ENCODE measurements at regions not wholly inside any gene's neighbourhood (a gene's known extent, or its start where the extent isn't known, plus 50 kb on each side); places are given as distances from the start of the nearest gene placed in this dataset.
"Not testable (repeated sequence)": the region's sequence is repeated elsewhere in the genome, so short reads cannot be mapped to it uniquely, and the experiment has no call there.

DNA sequence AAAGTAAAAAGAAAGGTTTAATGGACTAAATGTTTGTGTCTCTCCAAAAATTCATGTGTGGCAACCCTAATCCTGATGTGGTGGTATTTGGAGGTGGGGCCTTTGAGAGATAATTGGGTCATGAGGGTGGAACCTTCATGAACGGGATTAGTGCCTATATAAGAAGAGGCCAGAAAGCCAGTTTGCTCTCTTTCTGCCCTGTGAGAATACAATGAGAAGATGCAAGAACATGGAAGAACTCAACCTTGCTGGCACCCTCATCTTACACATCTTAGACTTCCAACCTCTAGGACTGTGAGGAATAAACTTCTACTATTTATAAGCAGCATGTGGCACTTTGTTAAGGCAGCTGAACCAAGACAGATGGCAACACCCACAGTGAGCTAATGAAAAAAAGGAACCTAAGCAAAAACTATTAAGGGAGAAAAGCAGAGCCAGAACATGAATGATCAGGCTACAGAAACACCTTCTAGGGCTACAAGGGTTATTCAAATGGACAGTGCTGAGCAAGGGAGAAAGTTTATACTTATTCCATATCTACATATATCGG lies 159.5 kb downstream of the PLK2 start:
- no peak for DNase-seq (ENCODE audit: low read depth)

DNA sequence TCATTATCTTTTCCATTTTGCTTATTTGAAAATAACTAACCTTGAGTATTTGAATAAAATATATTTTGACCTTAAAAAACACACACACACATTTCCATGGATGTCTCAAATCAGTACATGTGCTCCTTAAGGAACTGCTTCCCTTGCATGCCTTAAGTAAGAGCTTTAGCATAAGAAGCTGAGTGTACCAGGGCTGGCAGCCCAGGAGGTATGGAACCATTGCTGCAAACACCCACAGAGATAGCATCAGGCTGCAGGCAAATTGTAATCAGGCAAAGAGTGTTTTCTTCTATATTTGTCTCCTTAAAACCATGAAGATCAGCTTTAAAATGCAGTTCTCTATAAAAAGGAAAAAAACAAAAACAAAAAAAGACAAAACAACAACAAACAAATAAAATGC lies 160.6 kb downstream of the PLK2 start:
- no peak for DNase-seq (ENCODE audit: low read depth)

DNA sequence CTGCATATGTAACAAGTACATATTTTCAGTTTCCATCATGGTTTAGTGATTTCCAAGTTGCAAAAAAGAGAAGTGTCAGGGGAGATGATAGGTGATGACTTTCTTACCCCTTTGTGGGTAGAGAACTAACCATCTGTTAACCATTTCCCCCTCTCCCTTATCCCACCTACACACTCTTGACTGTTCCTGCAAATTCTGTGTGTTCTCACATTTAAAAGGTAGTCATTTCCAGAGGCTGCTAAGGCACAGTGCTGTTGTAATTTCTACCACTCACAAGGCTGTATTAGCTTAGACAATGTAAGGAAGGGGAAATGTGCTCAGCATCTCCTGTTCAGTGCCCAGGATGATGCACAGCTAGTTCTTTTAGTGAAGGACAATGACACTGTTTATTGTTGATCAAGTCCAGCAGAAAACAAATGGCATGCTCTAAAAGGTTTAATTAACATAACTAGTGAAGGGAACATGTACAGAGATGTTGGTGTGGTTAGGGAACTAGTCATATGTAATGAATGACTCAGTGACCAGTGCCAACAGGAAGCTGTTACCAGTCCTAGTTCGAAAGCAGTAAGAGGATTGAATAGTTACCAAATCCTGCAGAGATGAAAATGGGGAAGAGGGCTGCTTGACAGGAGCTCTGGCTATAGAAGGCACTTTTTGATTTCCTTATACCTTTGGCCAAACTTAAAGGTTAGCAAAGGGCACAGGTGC lies 165.1 kb downstream of the PLK2 start:
- no peak for DNase-seq (ENCODE audit: low read depth)

DNA sequence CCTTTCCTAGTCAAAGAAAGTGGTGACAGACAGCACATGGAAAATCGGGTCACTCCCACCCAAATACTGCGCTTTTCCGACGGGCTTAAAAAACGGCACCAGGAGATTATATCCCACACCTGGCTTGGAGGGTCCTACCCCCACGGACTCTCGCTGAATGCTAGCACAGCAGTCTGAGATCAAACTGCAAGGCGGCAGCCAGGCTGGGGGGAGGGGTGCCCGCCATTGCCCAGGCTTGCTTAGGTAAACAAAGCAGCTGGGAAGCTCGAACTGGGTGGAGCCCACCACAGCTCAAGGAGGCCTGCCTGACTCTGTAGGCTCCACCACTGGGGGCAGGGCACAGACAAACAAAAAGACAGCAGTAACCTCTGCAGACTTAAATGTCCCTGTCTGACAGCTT lies 171.6 kb downstream of the PLK2 start:
- DNase-seq (ENCODE audit: low read depth): not testable (repeated sequence)

DNA sequence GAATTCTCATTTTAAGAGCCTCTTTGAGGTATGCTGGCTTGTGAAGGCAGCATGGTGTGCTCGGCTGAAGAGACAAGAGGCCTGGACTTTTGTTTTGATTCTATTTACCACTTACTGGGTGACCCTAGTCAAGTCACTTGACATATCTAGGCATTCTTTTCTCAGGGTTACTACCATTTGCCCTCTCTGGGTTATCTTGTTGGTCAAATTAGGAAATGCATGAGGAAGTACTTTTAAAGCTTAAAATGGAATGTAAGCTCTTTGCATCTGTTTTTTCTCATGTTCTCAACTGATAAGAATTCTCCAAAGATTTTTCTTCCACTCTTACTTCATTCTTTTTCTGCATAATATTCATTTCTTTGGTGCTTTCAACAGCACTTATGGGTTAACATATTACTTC lies 173.1 kb downstream of the PLK2 start:
- DNase-seq (ENCODE audit: low read depth): no peak

DNA sequence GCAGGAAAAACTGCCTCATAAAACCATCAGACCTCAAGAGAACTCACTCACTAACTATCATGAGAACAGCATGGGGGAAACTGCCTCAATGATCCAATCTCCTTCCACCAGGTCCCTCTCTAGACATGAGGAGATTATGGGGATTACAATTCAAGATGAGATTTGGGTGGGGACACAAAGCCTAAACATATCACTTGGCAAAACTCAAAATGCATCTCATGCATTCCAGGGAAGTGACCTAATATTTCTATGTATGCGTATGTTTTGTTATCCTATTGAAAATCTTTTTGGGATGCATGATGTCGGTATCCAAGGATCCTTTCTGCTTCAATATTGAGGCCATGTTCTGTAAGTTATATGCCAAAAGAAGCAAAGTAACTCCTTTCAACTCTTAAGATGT lies 174.0 kb downstream of the PLK2 start:
- DNase-seq (ENCODE audit: low read depth): no peak

DNA sequence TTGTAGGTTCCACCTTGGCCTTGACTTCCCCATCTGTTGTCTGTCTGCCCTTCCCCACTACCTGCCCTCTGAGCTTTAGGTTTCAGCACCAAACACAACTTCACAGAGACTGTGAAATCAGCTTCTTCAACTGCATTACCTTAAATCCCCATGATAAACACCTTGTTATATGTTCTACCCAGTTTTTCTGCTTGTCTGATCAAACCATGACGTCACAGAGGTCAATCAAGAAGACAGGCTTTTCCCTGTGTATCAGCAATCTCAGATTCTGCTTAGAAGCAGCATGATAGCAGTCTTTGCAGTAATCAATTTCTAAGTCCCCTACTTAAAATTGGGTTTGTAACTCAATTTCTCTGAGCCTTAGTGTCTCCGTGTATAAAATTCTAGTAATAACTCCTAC lies 175.0 kb downstream of the PLK2 start:
- DNase-seq (ENCODE audit: low read depth): no peak

DNA sequence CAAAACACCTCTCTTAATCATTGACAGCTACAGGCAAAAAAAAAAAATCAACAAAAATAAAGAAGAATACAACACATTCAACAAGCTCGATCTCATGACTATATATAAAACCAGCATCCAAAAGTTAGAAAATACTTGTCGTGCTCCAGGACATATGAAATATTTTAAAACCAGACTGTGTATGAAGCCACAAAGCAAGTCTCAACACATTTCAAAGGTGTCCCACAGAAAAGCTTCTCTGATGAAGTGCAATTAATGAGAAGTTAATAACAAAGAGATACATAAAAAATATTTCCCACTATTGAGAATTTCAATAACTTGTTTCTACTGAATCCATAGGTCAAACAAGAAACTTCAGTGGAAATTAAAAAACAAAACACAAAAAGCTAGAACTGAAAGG lies 178.7 kb downstream of the PLK2 start:
- DNase-seq (ENCODE audit: low read depth): no peak

DNA sequence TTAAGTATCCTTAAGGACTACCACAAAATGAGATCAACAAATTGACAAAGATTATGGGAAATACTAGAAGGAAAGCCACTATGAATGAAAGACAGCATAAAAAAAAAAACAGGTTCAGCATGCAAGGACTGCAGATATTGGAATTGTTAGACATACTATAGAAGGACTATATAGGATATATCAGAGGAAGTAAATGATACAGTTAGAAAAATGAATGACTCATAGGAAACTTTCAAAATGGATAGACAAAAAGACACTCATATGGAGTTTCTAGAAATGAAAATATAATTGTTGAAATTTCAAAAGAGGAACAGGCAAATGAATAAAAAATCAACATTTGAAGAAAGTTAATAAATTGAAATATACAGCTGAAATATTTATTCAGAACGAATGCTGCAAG lies 180.6 kb downstream of the PLK2 start:
- DNase-seq (ENCODE audit: low read depth): no peak

DNA sequence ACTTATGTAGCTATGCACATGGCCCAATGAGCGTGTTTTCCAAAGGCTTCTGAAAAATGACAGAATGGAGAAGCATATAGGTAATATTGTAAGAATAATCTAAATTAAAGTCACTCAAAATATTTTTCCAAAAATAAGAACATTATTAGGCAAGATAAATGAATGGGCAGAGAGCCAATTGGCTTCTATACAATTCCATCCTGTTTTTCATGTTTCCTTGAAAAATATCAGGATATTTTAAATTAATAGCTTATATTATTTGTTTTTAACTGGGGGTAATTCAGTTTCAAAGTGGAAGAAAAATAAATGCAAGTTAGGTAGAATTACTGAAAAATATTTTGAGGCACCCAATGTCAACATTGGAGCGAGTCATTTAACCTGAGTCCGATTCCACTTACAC lies 183.5 kb downstream of the PLK2 start:
- no peak for DNase-seq (ENCODE audit: low read depth)

DNA sequence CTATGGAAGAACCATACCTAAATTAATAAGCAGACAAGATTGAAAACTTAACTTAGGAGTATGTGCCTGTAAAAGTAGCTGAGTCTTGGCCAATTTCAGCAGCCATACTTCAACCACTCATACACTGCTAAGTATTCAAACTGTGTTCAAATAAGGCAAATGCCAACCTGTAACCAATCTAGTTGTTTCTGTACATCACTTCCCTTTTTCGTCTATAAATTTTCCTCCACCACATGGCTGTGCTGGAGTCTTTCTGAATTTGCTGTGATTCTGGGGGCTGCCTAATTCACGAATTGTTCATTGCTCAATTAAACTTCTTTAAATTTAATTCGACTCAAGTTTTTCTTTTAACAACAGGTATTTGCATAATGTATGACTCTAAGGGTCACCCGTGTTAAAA lies 184.4 kb downstream of the PLK2 start:
- no peak for DNase-seq (ENCODE audit: low read depth)

DNA sequence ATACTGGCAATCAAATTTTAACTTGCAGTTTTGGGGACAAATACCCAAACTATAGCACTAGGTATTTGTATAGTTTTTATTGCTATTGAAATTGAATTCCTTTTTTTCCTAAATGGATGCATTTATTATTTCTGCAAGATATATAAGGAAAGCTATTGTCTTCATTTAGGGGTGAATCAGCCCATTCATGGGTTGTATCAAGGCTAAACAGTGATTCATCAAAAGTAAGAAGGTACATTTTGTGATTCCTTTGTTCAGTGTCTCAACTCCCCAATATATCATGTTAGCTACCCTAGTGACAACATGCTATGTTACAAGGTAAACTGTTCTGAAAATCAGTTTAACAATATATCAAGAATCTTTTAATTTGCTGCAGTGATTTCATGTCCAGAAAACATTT lies 185.7 kb downstream of the PLK2 start:
- no peak for DNase-seq (ENCODE audit: low read depth)

DNA sequence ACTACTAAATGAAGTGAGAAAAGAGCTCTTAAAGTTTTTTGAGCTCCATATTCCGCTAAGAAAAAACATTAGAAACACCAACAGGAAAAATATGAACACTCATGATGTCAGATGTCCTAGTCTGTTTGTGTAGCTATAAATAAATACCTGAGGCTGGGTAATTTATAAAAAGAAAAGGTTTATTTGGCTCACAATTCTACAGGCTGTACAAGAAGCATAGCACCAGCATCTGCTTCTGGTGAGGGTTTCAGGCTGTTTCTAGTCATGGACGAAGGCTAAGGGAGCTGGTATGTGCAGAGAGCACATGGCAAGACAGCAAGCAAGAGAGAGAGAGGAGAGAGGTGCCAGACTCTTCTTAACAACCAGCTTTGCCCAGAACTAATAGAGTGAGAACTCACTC lies 186.2 kb downstream of the PLK2 start:
- no peak for DNase-seq (ENCODE audit: low read depth)

DNA sequence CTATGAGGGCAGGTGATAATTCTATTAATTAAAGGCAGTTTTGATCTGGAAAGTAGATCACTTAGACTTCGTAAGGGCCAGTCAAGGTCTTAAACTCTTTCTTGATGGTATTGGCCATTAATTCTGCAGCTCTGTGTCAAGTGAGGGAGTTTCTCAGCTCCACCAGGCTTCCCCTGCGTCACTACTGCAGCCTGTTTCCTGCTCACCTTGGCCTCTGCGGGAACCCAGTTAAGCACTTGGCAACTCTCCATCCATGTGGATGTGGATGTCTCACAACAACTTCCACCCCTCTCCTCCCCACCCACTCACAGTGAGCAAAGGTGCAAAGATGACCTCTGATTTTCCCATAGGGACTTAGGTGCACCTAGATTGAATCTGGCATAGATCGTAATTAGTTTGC lies 191.6 kb downstream of the PLK2 start:
- no peak for DNase-seq (ENCODE audit: low read depth)

DNA sequence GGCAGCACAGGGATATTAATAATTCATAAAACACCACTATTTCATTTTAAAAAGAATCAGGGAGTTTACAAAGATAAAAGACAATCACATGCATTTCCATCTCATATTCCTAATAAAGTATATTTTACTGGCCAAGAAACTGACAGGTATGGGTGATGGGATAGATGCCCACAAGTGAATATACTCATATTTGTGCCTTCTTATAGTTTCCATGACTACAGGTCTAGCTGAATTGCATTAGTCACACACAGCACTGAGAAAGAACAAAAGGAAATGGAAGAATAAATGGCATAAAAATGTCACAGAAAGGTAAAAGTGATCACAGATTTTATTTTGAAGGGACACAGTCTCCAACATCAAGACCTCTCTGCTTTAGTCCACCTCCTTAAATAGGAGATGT lies 193.5 kb downstream of the PLK2 start:
- no peak for DNase-seq (ENCODE audit: low read depth)

DNA sequence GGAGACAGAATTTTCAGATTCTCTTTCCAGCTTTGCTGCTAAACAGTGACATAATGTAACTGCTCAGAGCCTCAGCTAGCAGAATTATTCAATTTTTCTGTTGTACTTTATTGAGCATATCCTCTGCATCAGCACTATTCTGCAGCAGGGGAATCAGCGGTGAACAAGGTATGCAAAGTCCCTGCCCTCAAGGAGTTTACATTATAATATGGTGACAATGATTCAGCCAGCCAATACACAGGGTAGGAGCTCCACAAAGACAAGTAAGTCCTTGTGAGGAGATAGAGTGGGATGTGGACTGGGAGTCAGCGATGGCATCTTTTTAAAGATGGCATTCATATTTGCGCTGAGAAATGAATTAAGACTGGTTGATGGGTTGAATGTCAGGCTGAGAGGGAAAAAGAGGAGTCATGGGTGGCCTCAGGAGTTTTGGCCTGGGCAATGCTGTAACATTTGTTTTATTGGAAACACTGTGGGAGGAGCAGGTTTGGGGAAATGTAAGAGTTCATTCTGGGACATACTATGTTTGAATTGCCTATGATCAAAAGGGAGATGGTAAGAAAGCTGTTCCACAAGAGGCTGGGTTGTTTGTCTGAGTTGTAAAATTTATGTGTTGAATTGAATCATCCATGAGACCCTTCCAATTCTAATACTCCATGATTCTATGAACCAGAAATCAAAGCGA lies 194.5 kb downstream of the PLK2 start:
- DNase-seq (ENCODE audit: low read depth): no peak

DNA sequence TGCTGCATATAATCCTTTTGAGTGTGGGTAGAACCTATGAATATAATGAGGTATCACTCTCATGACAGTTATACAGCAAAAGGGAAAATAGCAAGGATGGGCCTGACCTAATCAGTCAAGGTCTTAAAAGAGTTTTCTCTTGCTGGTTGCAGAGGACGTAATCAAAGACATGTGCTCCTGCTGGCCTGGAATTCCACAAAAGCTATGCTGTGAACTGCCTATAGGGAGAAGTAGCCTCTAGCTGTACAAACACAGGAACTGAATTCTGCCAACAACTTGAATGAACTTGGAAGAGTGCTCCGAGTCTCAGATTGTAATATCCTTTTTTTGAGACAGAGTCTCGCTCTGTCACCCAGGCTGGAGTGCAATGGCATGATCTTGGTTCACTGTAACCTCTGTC lies 195.6 kb downstream of the PLK2 start:
- DNase-seq (ENCODE audit: low read depth): no peak

DNA sequence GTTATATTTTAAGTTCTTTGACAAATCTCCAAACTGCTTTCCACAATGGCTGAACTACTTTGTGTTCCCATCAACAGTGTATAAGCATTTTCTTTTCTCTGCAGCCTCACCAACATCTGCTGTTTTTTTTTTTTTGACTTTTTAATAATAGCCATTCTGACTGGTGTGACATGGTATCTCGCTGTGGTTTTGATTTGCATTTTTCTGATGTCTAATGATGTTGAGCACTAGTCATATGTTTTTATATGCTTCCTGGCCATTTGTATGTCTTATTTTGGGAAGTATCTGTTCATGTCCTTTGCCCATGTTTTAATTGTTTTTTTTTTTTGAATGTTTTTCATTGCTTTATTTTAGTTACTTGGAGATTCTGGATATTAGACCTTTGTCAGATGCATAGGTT lies 196.6 kb downstream of the PLK2 start:
- no peak for DNase-seq (ENCODE audit: low read depth)

DNA sequence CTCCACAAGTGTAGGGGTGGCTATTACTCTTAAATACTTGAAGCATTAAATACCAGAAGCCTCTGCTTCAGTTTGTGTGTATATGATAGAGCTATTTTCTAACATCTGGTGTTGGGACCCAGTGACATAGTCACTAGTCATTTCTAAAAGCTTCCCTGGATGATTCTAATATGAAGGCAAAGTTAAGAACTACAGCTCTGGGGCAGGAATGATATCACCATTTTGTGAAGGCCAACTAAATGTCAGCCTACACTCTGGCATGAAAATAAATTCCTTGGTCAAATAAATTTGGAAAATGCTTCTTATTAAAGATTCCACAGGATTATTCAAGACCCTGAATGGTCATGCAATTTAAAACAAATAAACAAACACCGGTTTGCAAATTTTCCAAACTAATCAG lies 197.7 kb downstream of the PLK2 start:
- DNase-seq (ENCODE audit: low read depth): no peak

DNA sequence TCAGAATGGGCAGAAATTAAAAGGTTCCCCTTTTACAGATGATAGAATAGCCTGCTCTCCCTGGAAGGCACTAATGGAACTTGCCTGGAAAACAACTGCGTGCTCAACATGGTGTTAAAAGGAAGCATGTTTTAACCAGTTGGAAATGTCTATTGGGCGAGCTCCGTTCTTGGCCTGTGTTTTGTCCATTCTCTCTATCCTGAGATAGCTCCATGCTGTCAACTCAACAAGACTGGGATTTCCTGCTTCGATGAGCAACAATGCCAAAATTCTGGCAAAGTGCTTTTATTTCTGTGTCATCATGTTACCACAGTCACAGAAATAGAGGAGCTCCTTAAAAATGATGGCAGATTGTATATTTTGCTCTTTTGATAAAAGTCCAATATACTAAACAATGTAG lies 198.3 kb downstream of the PLK2 start:
- DNase-seq (ENCODE audit: low read depth): no peak

DNA sequence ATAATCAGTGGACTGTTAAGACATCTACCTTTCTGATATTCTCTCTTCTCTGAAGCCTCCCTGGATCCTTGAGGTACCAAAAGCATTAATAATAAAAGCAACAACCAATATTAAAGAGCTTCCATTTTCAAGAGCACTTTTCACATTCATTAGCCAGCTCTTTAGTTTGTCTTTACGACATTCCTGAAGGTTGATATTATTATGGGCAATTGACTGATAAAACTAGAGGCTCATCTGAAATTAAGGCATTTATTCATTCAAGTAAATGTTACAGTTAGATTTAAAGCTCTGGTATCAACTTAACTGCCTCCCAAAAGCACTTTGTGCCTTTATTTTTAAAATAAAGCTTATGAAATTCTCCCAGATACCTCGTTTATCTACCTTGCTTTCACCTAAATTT lies 199.6 kb downstream of the PLK2 start:
- no peak for DNase-seq (ENCODE audit: low read depth)

DNA sequence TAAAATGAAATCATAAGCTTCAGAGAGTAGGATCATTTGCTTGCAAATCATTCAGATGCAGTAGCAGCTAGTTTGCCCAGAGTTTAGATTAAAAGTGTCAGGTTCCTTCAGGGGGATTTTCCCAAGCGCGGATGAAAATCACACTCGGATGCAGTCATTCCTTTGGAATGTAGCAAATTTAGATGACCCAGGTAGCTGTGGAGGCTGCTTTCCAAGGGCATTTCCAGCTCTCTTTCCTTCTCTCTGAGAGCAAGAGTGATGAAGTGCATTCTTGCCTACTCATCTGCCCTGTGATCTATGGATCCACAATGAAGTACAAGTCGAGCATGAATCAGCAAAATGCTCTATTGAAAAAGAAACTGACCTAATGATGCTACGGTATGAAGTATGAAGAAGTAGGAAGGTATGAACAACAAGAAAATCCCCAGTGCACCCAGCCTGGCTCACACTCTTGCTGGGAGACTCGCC lies 200.2 kb downstream of the PLK2 start:
- no peak for DNase-seq (ENCODE audit: low read depth)

DNA sequence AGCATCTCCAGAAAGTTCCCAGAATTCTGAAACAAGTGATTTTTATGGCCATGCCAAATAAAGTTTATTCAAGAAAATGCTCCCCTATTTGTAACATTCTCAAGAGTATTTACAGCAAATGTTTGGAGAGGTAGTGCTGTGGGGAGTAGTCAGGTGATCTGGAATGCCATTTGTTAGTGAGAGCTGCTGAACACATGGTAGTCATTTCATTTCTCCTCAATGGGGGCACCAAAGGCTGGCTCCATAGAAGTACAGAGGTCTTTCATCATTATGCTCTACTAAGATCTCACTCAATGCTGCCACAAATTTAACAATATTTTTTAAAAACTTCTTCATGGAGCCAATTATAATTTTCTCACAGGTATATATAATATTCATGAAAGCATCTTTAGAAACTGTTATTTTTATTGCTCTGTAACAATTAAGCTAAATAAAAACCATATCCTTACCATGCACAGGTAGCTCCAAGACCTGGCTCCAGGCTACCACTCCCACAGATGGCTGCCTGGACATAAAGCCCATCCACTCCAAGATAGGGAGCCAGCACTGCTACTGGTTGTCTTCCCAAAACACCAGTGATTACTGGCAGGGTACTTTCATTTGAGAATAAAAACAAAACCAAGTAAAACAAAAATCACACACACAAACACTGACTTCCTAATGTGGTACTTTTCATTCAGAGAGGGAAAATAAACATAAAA lies 200.8 kb downstream of the PLK2 start:
- DNase-seq (ENCODE audit: low read depth): no peak

Data from stimulated activated CD8-positive, alpha-beta memory T cell treated with anti-CD3 and anti-CD28 coated beads, Interleukin-12 subunit alpha, Interleukin-12 subunit beta, amount 100 ng/mL, for 1 hour (primary cell).